HG03066 (cell line): ENCODE measurements at regions not wholly inside any gene's neighbourhood (a gene's known extent, or its start where the extent isn't known, plus 50 kb on each side); places are given as distances from the start of the nearest gene placed in this dataset.
"Not testable (repeated sequence)": the region's sequence is repeated elsewhere in the genome, so short reads cannot be mapped to it uniquely, and the experiment has no call there.

Experiments used
- ATAC-seq: cut with Tn5 transposase; IDR thresholded peaks from one replicate; pipeline ENCODE4 v1.9.1; 2021; ENCODE audit warnings: low read depth; ENCODE audit not compliant: unreplicated experiment

DNA sequence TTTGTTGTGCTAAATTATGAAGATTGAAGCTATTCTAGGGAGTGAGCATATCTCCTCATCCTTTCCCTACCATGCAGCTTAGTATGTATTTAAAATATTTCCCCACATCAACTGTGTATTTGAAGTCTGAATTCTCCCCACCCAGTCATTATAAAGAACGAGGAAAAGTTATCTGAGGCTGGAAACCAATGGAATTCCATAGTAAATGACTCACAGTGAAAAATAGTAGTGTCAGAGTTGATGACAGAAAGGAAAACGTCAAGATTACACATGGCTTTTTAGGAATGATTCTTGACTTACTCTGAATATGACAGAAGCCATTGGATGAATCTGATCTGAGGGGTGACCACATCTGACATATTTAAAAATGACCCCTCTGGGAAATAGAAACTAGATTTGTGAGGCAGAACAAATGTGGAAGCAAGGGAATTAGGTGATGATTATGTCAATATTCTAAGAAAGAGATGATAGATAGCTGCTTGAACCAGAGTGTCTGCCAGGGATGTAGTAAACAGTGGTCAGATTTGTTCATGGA, 1768.9 kb upstream of the CDH9 start:
- ATAC-seq: no peak

DNA sequence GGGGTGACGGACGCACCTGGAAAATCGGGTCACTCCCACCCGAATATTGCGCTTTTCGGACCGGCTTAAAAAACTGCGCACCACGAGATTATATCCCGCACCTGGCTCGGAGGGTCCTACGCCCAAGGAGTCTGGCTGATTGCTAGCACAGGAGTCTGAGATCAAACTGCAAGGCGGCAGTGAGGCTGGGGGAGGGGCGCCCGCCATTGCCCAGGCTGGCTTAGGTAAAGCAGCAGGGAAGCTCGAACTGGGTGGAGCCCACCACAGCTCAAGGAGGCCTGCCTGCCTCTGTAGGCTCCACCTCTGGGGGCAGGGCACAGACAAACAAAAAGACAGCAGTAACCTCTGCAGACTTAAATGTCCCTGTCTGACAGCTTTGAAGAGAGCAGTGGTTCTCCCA, 1760.6 kb upstream of the CDH9 start:
- not testable (repeated sequence) for ATAC-seq

- ATAC-seq: no peak
Measured at GRCh38 chr5:28788954-28789353, 1750.6 kb upstream of the CDH9 start.

DNA sequence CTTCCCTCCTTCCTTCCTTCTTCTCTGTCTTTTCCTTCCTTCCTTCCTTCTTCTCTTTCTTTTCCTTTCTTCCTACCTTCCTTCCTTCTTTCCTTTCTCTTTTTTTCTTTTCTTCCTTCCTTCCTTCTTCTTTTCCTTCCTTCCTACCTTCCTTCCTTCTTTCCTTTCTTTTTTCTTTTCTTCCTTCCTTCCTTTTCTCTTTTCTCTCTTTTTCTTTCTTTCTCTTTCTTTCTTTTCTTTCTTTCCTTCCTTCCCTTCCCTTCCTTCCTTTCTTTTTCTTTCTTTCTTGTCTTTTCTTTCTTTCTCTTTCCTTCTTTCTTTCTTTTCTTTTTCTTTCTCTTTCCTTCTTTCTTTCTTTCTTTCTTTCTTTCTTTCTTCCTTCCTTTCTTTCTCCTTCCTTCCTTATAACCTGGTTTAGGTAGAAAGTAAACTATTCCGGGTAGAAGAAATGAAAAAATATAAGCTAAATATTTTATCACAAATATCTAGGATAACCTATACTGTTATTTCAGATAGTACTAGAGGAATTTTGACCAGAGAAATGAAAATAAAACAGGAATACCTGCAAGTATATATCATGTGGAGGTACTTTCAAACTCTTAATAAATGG, 1741.8 kb upstream of the CDH9 start:
- no peak for ATAC-seq

DNA sequence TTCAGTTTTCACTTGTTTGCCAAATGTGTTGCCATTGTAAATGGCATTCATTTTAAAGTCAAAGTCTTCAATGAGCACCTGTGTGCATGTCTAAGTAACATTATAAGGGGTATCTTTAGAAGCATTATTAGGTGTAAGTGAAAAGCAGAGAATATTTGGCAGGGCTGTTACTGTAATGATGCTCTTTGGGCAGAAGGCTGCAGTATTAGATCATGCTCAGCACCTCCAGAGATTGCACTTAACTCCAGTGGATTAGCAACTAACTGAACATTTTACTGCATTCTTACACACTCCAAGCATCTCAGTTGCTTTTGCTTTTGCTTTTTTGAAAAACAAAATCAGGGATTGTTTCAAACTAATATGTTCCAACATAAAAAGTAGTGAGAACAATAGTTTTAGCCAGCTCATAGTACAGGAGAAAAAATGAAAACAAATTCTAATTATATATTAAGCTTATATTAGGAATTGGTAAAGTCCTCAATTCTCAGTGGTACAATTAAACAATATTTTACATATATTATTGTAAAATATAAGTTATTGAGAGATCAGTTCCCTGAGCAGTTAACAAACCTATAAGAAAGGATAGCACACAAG, 1740.9 kb upstream of the CDH9 start:
- no peak for ATAC-seq

DNA sequence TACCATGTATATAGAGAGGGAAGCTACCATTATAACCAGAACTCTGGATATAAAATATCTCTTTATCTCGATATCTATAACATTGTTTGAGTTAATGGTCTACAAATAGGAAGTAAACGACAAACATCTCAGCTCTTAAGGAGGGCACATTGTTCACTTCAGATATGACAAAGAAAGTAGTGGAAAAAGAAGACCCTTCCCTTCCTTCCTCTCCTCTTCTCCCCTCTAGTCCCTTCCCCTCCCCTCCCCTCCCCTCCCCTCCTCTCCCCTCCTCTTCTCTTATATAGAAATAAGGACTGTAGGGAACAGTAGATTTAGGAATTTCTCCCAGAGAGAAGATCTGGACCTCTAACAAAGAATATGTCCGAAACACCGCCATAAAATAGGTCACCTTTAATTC, 1731.9 kb upstream of the CDH9 start:
- no peak for ATAC-seq

DNA sequence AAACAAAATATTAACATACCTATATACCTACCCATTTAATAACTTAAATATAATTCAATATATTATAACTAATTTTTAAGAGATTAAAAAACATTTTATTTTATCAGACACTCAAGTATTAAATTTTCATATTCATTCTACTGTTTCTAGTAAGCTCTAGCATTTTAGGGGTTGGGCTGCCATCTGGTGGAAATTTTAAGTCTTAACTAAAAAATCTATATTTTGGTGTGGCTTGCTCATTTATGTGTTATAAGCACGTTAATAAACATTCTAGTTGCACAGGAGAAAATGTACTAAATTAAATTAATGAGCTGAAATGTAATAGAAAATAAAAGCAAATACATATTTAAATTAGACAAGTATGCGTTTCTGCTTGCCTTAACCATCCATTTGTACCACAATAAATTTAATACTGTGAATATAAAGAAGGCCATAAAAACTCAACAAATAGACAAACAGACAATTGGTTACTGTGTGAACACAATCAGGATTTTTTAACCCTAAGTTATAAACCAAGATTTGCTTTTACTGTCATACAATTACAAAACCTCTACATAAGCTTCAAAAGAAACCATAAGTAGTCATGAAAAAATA, 1728.3 kb upstream of the CDH9 start:
- ATAC-seq: no peak

GRCh38 chr5:28751396-28751795, 1713.0 kb upstream of the CDH9 start:
- ATAC-seq: no peak

DNA sequence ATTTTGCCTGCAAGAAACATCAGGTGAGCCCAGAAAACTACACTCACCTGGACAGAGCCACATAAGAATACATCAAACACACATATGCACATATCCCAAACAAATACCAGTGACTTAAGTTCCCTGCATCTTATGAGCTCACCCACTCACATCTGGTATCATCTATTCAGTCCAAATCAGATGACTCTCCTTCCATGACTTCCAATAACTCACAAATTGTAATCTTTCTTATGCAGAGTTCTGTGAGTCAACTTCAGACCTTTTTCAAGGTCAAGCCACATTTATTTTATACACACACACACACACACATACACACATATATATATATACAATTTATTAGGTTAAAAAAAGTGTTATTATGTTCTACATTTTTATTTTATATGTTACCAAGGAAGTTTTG, 1711.9 kb upstream of the CDH9 start:
- no peak for ATAC-seq

- ATAC-seq: no peak
Measured at GRCh38 chr5:28748446-28748845, 1710.1 kb upstream of the CDH9 start.

GRCh38 chr5:28743716-28744110, 1705.3 kb upstream of the CDH9 start:
- no peak for ATAC-seq

DNA sequence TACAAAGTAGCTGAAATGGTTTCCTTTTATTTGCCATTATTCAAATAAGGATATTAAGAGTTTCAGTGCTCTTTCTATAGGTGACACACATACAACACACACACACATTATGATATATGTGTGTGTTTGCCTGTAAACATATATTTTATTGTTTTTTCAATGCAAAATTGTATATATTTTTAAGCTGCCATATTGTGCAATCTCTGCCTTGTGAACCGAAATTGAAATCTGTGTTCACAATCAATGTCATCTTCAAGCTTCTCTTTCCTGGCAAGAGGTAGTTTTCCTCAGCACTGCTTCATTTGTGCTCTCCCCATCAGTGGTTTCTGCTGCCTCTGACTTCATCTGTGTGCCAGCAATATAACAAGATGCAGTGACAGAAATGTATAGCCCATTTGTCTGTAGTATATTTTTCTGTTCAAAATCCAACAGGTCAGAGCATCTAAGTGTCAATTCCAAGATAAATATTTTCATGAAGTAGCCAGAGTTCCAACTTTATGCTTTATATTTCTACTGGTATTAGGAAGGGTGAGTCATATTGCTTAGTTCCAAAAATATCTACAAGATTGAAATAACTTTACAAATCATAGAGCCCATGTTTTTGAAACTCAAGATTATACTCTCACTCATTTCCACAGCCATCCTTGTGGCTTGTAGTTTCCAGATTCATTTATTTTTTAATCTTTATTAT, 1704.8 kb upstream of the CDH9 start:
- no peak for ATAC-seq

DNA sequence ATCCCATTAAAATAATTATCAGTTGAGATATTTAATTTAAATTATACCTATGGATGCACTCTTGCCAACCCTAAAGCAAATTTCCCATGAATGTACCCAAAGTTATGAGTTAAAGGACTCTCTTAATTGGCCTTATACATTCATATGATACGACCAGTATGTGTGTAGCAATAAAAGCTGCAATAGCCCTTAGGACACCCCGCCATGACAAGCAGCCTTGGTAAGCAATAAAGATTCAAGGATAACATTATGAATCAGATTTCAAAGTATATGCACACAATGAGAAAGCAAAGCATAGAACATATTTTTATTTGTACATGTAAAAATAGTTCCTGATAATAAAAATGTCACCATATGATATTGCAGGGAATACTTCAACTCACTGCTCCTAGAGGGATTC, 1699.3 kb upstream of the CDH9 start:
- ATAC-seq: no peak

- ATAC-seq: no peak
Measured at GRCh38 chr5:28737222-28737621, 1698.8 kb upstream of the CDH9 start.

DNA sequence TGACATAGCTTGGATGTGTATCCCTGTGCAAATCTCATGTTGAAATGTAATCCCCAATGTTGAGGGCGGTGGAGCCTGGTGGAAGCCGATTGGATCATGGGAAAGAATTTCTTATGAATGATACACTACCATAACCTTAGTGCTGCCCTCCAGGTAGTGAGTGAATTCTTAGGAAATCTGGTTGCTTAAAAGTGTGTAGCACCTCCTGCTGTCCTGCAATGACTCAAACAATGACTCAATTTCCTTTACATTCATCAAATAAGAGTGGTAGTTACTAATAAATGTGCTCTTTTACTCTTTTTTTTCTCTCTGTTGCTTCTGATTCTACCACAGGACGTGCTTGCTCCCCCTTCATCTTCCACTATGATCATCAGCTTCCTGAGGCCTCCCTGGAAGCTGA, 1696.0 kb upstream of the CDH9 start:
- no peak for ATAC-seq

DNA sequence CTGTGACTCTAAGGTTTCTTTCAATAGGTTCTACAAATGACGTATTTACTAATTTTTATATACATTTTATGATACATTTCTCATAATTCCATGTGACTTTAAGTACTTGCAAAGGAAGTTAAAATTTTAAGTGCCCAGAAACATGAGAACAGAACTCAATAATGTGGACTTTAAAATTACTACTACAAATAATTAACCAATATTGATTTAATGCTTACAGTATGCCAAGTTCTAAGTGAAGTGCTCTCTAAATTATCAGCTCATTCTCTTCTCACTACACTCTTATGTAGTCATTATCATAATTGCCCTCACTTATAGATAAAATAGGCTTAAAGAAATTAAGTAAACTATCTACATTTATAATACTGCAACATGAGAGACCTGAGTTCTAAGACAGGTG, 1690.7 kb upstream of the CDH9 start:
- ATAC-seq: no peak

DNA sequence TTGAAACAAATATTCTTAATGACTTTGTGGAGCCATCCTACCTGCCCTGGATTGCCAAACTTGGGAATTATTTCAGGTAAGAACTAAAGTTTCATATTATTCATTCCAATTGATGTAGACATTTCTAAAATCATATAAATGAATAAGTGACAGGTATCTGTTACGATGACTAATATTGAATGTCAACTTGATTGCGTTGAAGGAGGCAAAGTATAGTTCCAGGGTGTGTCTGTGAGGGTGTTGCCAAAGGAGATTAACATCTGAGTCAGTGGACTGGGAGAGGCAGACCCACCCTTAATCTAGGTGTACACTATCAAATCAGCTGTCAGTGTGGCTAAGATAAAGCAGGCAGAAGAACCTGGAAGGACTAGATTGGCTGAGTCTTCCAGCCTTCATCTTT, 1688.4 kb upstream of the CDH9 start:
- ATAC-seq: no peak

DNA sequence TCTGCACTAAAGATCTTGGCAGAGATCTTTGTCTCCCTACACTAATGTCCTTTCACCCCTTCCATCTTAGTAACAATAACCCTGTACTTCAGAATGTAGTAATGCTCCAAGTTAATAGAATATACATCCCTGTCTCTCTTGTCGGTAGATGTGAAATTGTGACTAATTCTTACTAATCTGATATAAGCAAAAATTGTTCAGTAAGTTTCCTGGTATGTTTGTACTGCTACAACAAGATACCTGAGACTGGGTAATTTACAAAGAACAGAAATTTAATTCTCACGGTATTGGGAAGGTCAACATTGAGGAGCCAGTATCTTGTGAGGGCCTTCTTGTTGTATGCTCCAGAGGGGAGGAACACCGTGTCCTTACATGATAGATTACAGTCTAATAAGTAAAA, 1686.6 kb upstream of the CDH9 start:
- no peak for ATAC-seq

- no peak for ATAC-seq
Measured at GRCh38 chr5:28714907-28715698, 1676.7 kb upstream of the CDH9 start.

DNA sequence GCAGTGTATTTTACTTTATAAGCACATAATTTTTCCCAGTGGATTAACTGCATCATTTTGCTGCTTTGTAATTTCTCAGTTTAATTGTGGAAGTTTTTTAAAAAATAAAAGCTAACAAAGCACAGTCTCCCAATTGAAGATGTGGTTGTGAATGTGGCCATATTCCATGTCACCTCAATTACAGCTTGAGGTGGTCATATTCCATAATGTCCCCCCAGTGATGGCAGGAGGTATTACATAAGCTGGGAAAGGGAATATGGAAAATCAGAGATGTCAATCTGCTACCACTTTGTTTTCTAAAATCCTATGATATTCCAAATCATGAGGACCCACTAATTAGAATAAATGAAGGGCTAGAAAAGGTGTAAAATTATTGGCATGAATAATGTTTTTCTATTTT, 1672.0 kb upstream of the CDH9 start:
- ATAC-seq: no peak

GRCh38 chr5:28708472-28708871, 1670.1 kb upstream of the CDH9 start:
- ATAC-seq: no peak
